Mesendoderm (in vitro differentiated cells): ENCODE measurements at regions not wholly inside any gene's neighbourhood (a gene's known extent, or its start where the extent isn't known, plus 50 kb on each side); places are given as distances from the start of the nearest gene placed in this dataset.

ENCODE experiments used
- DNase-seq: peaks from one replicate; pipeline ENCODE4 v3.0.0; 2013
- H2AK5ac ChIP-seq: 2 replicates; pipeline ENCODE4 v1.6.1; 2013; ENCODE audit warnings: low read length, inconsistent platforms
- H2BK120ac ChIP-seq: 2 replicates; pipeline ENCODE4 v1.6.1; 2013; ENCODE audit warnings: low read depth, mild to moderate bottlenecking, low read length, moderate library complexity, mixed read lengths
- H2BK15ac ChIP-seq: replicated peaks from 2 replicates; pipeline ENCODE4 v1.6.1; 2013; ENCODE audit warnings: low read depth, mild to moderate bottlenecking, moderate library complexity
- H2BK5ac ChIP-seq: 2 replicates; pipeline ENCODE4 v1.6.1; 2013; ENCODE audit warnings: low read length, inconsistent platforms
- H3K18ac ChIP-seq: 2 replicates; pipeline ENCODE4 v1.6.1; 2013; ENCODE audit warnings: mild to moderate bottlenecking, low read length, mixed read lengths
- H3K23ac ChIP-seq: one replicate; pipeline ENCODE4 v1.6.1; 2013; ENCODE audit warnings: low read length
- H3K27ac ChIP-seq: 2 replicates; pipeline ENCODE4 v1.5.1; 2013; ENCODE audit warnings: low read depth, mild to moderate bottlenecking, inconsistent platforms, low read length, moderate library complexity
- H3K27me3 ChIP-seq: 2 replicates; pipeline ENCODE4 v1.6.1; 2013; ENCODE audit warnings: low read length, control low read depth, mild to moderate bottlenecking, inconsistent platforms; ENCODE audit not compliant: insufficient read depth, poor library complexity
- H3K36me3 ChIP-seq: 2 replicates; pipeline ENCODE4 v1.6.1; 2013; ENCODE audit warnings: low read length, inconsistent platforms; ENCODE audit not compliant: control insufficient read depth, insufficient read depth
- H3K4ac ChIP-seq: one replicate; pipeline ENCODE4 v1.6.1; 2013; ENCODE audit warnings: low read depth, mild to moderate bottlenecking, low read length, moderate library complexity
- H3K4me1 ChIP-seq: 2 replicates; pipeline ENCODE4 v1.6.1; 2013; ENCODE audit warnings: low read depth, low read length, inconsistent platforms; ENCODE audit not compliant: control insufficient read depth
- H3K4me2 ChIP-seq: 2 replicates; pipeline ENCODE4 v1.6.1; 2013; ENCODE audit warnings: low read length
- H3K4me3 ChIP-seq: 2 replicates; pipeline ENCODE4 v1.5.1; 2013; ENCODE audit warnings: mild to moderate bottlenecking, low read length
- H3K56ac ChIP-seq: one replicate; pipeline ENCODE4 v1.6.1; 2013; ENCODE audit warnings: low read length
- H3K79me1 ChIP-seq: 2 replicates; pipeline ENCODE4 v1.6.1; 2013; ENCODE audit warnings: low read length, inconsistent platforms
- H3K79me2 ChIP-seq: 2 replicates; pipeline ENCODE4 v1.6.1; 2013; ENCODE audit warnings: mild to moderate bottlenecking, low read length; ENCODE audit not compliant: control insufficient read depth, insufficient read depth
- H3K9ac ChIP-seq: 2 replicates; pipeline ENCODE4 v1.6.1; 2013; ENCODE audit warnings: low read length, inconsistent platforms
- H4K5ac ChIP-seq: one replicate; pipeline ENCODE4 v1.6.1; 2013; ENCODE audit warnings: low read length
- H4K8ac ChIP-seq: one replicate; pipeline ENCODE4 v1.6.1; 2013; ENCODE audit warnings: low read depth, mild to moderate bottlenecking, control low read depth, low read length, moderate library complexity
- WGBS: extraction: QIAGEN DNeasy Blood & Tissue Kit; methylation state at CpG from one replicate; pipeline ENCODE4 v1.1.7; 2013; ENCODE audit warnings: low lambda C conversion rate, missing lambda C conversion rate; ENCODE audit not compliant: insufficient coverage; ENCODE audit errors: extremely low coverage; 5-methylcytosine and 5-hydroxymethylcytosine counted together

- no peak overlapping the region for H2BK15ac ChIP-seq
- H3K4me3 ChIP-seq = no peak overlapping the region
- no peaks in the 10 kb centered on the region for H3K36me3 ChIP-seq
- no peak overlapping the region for H3K18ac ChIP-seq
- no peak overlapping the region for H3K23ac ChIP-seq
- H2BK120ac ChIP-seq = no peak overlapping the region
- no peak overlapping the region for H3K9ac ChIP-seq
- H2AK5ac ChIP-seq = no peak overlapping the region
- H4K5ac ChIP-seq = no peak overlapping the region
- no peaks in the 10 kb centered on the region for H3K79me2 ChIP-seq
- H3K4ac ChIP-seq = no peak overlapping the region
- no peak overlapping the region for H3K4me2 ChIP-seq
- DNase-seq = no peak
- no peak overlapping the region for H4K8ac ChIP-seq
- H3K56ac ChIP-seq = no peak overlapping the region
- no peak overlapping the region for H2BK5ac ChIP-seq
- WGBS = no CpG with 5 or more reads among the region's 6 CpGs
- no peaks in the 10 kb centered on the region for H3K4me1 ChIP-seq
- H3K27me3 ChIP-seq = no peaks in the 10 kb centered on the region
- no peak overlapping the region for H3K27ac ChIP-seq
- H3K79me1 ChIP-seq = no peaks in the 10 kb centered on the region
These were observed 87.1 kb downstream of the DIPK2A start for GRCh38 chr3:144058713-144059112.

- Histone ChIP-seq H2AK5ac (no peak overlapping the region), H3K4me3 (no peak overlapping the region), H3K27me3 (no peaks in the 10 kb centered on the region), H3K79me2 (no peaks in the 10 kb centered on the region), H2BK15ac (no peak overlapping the region), H3K4me1 (no peaks in the 10 kb centered on the region), H3K23ac (no peak overlapping the region), H2BK120ac (no peak overlapping the region), H3K79me1 (no peaks in the 10 kb centered on the region), H3K4me2 (no peak overlapping the region), H3K27ac (no peak overlapping the region), H3K36me3 (no peaks in the 10 kb centered on the region), H3K4ac (no peak overlapping the region), H4K5ac (no peak overlapping the region), H2BK5ac (no peak overlapping the region), H3K9ac (no peak overlapping the region), H3K56ac (no peak overlapping the region), H4K8ac (no peak overlapping the region), H3K18ac (no peak overlapping the region)
- DNase-seq = no peak
- no CpG with 5 or more reads among the region's 1 CpG for WGBS
These were observed 87.9 kb downstream of the DIPK2A start for GRCh38 chr3:144059481-144059880.

- DNase-seq = no peak
- WGBS = no CpG with 5 or more reads among the region's 11 CpGs
These were observed 89.3 kb downstream of the DIPK2A start for GRCh38 chr3:144060881-144061280.

GRCh38 chr3:144063306-144063705 lies 91.7 kb downstream of the DIPK2A start:
- H3K18ac ChIP-seq = no peak overlapping the region
- no peaks in the 10 kb centered on the region for H3K79me1 ChIP-seq
- H2BK5ac ChIP-seq = no peak overlapping the region
- H4K8ac ChIP-seq = no peak overlapping the region
- DNase-seq = no peak
- no peaks in the 10 kb centered on the region for H3K79me2 ChIP-seq
- no CpG with 5 or more reads among the region's 2 CpGs for WGBS
- H3K27ac ChIP-seq = no peak overlapping the region
- no peak overlapping the region for H3K4ac ChIP-seq
- no peaks in the 10 kb centered on the region for H3K4me1 ChIP-seq
- no peak overlapping the region for H3K4me2 ChIP-seq
- no peak overlapping the region for H2BK120ac ChIP-seq
- H3K9ac ChIP-seq = no peak overlapping the region
- H2AK5ac ChIP-seq = no peak overlapping the region
- H3K4me3 ChIP-seq = no peak overlapping the region
- H3K23ac ChIP-seq = no peak overlapping the region
- H3K56ac ChIP-seq = no peak overlapping the region
- no peak overlapping the region for H4K5ac ChIP-seq
- no peak overlapping the region for H2BK15ac ChIP-seq
- no peaks in the 10 kb centered on the region for H3K36me3 ChIP-seq
- no peaks in the 10 kb centered on the region for H3K27me3 ChIP-seq

More at GRCh38 chr3:144060881-144061280, 89.3 kb downstream of the DIPK2A start:
- no peak overlapping the region for H3K56ac ChIP-seq
- H4K5ac ChIP-seq = no peak overlapping the region
- no peak overlapping the region for H2BK5ac ChIP-seq
- no peak overlapping the region for H3K23ac ChIP-seq
- H2BK120ac ChIP-seq = no peak overlapping the region
- H2BK15ac ChIP-seq = no peak overlapping the region
- no peaks in the 10 kb centered on the region for H3K4me1 ChIP-seq
- no peak overlapping the region for H3K9ac ChIP-seq
- H3K36me3 ChIP-seq = no peaks in the 10 kb centered on the region
- H3K4me3 ChIP-seq = no peak overlapping the region
- H3K27me3 ChIP-seq = no peaks in the 10 kb centered on the region
- H3K4me2 ChIP-seq = no peak overlapping the region
- no peak overlapping the region for H4K8ac ChIP-seq
- H3K18ac ChIP-seq = no peak overlapping the region
- H3K79me2 ChIP-seq = no peaks in the 10 kb centered on the region
- no peak overlapping the region for H3K4ac ChIP-seq
- no peak overlapping the region for H3K27ac ChIP-seq
- no peaks in the 10 kb centered on the region for H3K79me1 ChIP-seq
- no peak overlapping the region for H2AK5ac ChIP-seq

- Histone ChIP-seq H4K8ac (no peak overlapping the region), H3K79me1 (no peaks in the 10 kb centered on the region), H4K5ac (no peak overlapping the region), H3K4me3 (no peak overlapping the region), H3K36me3 (no peaks in the 10 kb centered on the region), H3K79me2 (no peaks in the 10 kb centered on the region), H3K27me3 (no peaks in the 10 kb centered on the region), H2BK15ac (no peak overlapping the region), H3K4me2 (no peak overlapping the region), H3K56ac (no peak overlapping the region), H3K4ac (no peak overlapping the region), H3K27ac (no peak overlapping the region), H2AK5ac (no peak overlapping the region), H3K23ac (no peak overlapping the region), H3K18ac (no peak overlapping the region), H2BK120ac (no peak overlapping the region), H2BK5ac (no peak overlapping the region), H3K9ac (no peak overlapping the region), H3K4me1 (no peaks in the 10 kb centered on the region)
- WGBS = no CpG with 5 or more reads among the region's 3 CpGs
- no peak for DNase-seq
These were observed 95.4 kb downstream of the DIPK2A start for GRCh38 chr3:144067059-144067458.

GRCh38 chr3:144073698-144074097 lies 102.1 kb downstream of the DIPK2A start:
- H4K5ac ChIP-seq = no peak overlapping the region
- H3K36me3 ChIP-seq = no peaks in the 10 kb centered on the region
- no peak for DNase-seq
- no peaks in the 10 kb centered on the region for H3K79me2 ChIP-seq
- no peak overlapping the region for H3K56ac ChIP-seq
- no CpG with 5 or more reads among the region's 1 CpG for WGBS
- no peaks in the 10 kb centered on the region for H3K27me3 ChIP-seq
- H2BK5ac ChIP-seq = no peak overlapping the region
- H2BK120ac ChIP-seq = no peak overlapping the region
- no peaks in the 10 kb centered on the region for H3K79me1 ChIP-seq
- no peak overlapping the region for H3K18ac ChIP-seq
- H3K4ac ChIP-seq = no peak overlapping the region
- H3K4me2 ChIP-seq = no peak overlapping the region
- H2BK15ac ChIP-seq = no peak overlapping the region
- no peak overlapping the region for H3K4me3 ChIP-seq
- no peaks in the 10 kb centered on the region for H3K4me1 ChIP-seq
- H4K8ac ChIP-seq = no peak overlapping the region
- no peak overlapping the region for H2AK5ac ChIP-seq
- no peak overlapping the region for H3K23ac ChIP-seq
- H3K9ac ChIP-seq = no peak overlapping the region
- H3K27ac ChIP-seq = no peak overlapping the region
